ENCODE measurements at regions not wholly inside any gene's neighbourhood (a gene's known extent, or its start where the extent isn't known, plus 50 kb on each side); places are given as distances from the start of the nearest gene placed in this dataset.

DNA sequence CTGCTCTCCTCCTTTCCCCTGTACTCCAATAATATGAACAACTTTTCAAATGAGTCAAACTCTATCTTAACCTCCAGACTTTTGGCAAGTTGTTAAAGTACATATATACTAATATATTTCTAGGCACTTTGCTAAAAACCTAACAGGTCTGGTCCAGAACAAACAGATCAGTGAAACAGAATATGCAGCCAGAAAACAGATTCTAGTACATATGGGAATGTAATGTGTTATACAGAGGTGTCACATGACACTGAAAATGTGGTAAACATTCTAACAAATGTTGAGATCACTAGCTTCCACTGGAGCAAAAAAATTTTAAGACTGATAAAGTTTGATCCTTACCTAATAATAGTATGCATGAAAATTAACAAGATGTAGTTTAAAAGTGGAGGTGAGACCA lies 136.9 kb downstream of the OR2K2 start:
- DNase-seq: no peak

DNA sequence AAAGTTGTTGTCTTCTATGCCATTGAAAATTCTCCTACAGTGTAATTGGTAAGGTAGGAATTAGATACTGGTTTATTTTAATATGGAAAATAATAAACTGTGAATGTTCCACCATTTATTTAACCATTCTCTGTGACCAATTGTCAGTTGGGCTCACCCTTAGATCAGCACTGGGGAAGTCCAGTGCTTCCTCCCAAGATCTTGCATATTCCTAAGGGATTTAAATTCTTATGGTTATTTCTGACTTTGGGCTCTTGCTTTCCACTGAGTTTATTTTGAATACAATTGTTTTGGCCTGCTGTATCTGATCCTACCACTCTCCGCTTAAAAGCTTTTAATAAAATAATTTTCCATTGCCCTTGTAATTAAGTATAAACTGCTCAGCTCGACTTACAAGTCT lies 137.4 kb downstream of the OR2K2 start:
- DNase-seq: no peak

- DNase-seq: no peak
Observed at GRCh38 chr9:111190347-111190746, 139.7 kb downstream of the OR2K2 start.

GRCh38 chr9:111187376-111187775 lies 142.6 kb downstream of the OR2K2 start:
- no peak for DNase-seq

DNA sequence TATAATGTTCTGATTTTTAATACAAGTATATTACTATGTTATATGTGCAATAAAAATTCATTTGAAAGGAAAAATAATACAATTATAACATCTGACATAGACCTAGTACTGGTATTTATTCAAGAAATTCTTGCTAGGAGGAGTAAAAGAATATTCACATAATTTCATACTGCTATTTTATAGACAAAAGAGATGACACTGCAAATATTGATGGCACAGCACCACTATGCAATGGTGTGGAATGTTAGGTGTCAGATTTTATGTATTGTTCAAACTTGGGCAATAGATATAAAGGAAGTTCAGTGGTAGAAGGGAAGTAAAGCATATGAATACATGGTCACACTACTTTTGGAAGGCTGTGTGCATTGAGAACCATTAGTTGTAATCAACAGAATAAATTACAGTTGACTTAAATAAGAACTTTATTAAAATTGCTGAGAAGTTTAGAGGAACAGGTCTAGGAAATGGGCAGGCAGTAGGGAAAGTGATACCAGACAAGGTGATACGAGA lies 143.9 kb downstream of the OR2K2 start:
- no peak for DNase-seq

DNA sequence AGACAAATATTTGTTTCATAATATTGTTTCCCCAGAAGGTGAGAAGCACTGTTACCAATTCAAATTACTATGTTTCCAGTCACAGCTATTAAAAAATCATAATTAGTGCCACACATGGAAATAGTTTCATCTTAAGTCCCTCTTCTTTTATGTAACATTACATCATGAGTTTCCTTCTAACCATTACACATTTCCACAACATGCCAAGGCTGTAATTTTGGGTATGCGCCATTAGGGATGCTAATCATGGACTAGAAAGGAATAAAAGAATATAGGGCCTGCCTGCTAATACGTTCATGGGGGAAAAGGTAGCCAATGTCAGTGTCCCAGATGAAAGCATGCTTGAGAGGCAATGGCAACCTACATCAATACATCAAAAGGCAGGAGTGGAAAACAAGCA lies 142.5 kb upstream of the LPAR1 start:
- no peak for DNase-seq

DNA sequence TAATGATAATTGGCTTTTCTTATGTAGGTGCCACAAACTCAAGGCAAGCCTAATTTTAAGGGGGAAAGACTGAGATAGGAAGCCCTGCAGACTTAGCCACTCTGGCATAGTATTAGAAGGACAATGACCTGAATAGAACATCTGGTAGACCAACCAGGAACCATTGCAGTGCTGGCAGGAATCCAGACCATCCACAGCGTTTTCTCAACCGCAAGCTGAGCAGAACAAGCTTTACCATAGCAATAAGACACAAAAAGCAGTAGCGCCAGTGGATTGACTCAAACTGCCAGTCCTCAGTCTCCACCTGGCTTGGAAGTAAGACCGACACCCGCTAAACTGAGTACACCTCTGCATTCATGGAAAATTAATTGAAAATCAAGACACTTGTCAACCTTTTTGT lies 141.3 kb upstream of the LPAR1 start:
- DNase-seq: no peak

DNA sequence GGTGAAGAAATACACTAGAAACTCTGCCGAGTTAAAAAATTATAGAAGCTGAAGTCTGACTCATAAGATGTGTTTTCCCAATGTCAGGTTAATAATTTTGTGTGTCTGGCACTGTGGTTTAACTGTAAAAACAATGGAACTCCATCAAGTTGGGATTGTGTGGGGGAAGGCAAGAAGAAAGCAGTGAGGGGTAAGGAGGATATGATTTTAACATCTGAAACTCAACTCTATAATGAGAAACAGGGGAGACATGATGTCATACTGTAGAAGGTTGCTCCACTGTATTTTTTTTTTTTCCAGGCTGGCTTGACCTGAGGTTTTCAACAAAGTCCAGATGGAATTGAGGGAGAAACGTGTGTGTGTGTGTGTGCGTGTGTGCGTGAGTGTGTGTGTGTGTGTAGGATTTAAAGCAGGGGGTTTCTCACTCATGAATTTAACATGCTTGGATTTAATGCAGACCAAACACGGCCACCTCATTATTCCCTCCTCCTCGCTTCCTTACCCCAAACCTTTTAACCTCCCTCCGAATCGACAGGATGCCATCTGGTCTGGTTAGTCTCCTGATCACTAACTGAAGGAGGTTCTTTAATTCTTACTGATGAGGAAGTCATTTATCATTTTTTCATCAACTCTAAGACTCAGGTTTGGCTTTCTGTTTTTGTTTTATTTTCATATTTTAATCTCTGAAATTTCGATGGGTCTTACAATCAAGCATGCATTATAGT lies 140.2 kb upstream of the LPAR1 start:
- DNase-seq: no peak

DNA sequence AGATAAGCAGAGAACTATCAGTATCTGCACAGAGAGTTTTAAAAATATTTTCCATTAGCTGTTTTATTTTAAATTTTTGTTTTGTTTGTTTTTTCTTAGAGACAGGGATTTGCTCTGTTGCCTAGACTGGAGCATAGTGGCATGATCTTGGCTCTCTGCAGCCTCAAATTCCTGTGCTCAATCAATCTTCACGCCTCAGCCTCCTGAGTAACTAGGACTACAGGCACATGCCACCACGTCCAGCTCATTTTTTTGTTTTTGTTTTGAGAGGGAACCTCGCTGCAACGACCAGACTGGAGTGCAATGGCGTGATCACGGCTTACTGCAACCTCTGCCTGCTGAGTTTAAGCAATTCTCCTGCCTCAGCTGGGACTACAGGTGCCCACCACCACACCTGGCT lies 138.2 kb upstream of the LPAR1 start:
- DNase-seq: no peak

GRCh38 chr9:111175350-111175749 lies 137.1 kb upstream of the LPAR1 start:
- DNase-seq: no peak

DNA sequence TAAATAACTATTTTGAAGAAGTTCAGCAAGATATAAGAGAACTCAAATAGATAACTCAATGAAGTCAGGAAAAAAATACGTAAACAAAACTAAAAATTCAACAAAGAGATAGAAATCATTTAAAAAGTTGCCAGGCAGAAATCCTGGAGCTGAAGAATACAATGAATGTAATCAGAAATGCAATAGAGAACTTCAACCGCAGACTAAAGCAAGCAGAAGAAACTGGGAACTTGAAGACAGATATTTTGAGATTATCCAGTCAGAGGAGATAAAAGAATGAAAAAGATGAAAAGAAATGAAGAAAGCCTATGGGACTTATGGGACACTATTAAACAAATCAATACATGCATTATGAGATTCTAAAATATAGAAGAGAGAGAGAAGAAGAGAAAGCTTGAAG lies 129.1 kb upstream of the LPAR1 start:
- DNase-seq: no peak

- DNase-seq: no peak
Observed at GRCh38 chr9:111163716-111164389, 125.6 kb upstream of the LPAR1 start.

- DNase-seq: no peak
Observed at GRCh38 chr9:111162026-111162425, 123.8 kb upstream of the LPAR1 start.

DNA sequence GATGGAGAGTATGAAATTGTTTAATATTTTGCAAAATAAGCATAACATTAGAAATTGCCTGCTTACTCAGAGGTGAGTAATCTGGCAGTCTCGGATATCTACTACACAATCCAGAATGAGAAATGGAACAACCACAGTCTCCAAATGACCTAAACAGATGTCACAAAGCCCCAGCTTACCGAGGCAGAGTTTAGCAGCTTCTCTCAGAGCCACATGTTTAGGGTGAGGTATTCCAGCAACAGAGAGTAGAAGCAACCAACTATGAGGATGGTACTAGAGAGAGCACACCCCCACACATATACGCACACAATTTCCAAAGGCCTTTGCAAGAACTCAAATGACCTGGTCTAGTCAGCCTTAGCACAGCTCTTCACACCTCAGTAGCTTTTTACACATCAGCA lies 122.7 kb upstream of the LPAR1 start:
- DNase-seq: no peak

DNA sequence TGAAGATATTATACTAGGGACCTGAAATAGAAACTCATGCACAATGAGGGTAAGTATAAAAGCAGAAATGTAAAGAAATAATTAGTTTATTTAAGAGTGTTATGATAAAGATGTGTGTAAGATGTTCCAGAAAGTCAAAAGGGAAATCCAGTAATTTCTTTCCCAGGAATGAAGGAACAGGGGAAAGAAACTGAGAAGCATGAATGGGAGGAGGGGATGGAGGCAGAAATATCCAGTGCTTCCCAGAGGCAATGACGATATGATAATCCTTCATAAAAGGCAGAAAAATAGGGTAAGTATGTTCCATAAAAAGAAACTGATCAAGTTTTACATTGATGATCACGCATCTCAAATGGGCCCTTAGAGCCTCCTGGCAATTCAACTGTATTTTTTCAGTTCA lies 120.7 kb upstream of the LPAR1 start:
- no peak for DNase-seq

- no peak for DNase-seq
Observed at GRCh38 chr9:111158363-111158762, 120.1 kb upstream of the LPAR1 start.

- no peak for DNase-seq
Observed at GRCh38 chr9:111154081-111154562, 115.9 kb upstream of the LPAR1 start.

- DNase-seq: no peak
Observed at GRCh38 chr9:111152614-111153406, 114.5 kb upstream of the LPAR1 start.

GRCh38 chr9:111151537-111151936 lies 113.3 kb upstream of the LPAR1 start:
- no peak for DNase-seq

DNA sequence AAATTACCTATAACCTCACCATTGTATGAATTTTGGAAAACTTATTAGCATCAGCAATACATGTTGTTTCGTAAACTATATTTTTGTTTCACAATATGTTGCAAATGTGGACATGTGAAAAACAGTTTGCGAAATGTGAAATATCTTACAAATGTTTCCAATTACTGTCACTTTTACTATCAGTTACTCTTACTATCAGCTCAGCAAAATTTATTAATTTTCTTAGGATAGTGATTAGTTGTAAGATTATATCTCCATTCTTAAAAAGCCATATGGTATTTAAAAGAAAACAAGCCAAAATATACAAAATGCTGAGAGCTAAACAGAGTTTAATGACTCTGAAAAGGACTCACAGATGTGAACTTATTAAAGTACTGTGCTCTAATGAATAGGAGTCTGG lies 111.9 kb upstream of the LPAR1 start:
- no peak for DNase-seq

DNA sequence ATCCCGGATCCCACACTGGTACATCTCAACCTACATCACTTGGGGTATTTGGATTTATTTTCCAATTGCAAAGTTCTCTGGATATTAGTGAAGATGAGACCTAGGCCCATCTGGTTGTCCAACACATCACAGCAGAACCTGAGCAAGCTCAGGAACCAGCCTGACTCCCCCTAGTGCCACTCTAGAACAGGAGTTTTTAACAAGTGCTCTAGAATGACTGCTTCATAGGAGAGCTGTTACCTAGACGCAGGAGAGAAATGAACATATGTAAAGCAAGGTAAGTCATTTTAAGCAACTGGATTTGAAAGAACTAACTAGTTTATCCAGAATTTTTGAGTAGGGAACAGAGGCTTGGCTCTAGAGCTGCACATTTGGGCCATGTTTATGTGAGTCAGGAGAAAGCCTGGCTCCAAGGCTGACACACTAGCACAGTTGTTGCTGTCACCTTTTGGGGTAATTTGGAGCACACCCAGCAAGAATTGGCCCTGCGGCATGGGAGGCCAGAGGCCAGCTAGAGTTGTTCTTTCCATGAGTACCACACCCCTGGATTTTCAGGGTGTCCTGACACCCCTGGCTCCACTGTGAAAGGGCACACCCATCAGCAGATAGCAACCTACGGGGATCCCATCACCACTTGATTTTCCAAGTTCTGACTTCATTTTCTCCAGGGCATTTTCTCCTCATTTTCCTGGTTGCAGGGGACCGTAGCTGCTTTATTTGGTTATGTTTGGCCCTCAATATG lies 110.9 kb upstream of the LPAR1 start:
- no peak for DNase-seq

- DNase-seq: no peak
Observed at GRCh38 chr9:111148052-111149017, 110.1 kb upstream of the LPAR1 start.

All from NCI-H1417 (cell line).